ENCODE measurements at regions not wholly inside any gene's neighbourhood (a gene's known extent, or its start where the extent isn't known, plus 50 kb on each side); places are given as distances from the start of the nearest gene placed in this dataset.

DNA sequence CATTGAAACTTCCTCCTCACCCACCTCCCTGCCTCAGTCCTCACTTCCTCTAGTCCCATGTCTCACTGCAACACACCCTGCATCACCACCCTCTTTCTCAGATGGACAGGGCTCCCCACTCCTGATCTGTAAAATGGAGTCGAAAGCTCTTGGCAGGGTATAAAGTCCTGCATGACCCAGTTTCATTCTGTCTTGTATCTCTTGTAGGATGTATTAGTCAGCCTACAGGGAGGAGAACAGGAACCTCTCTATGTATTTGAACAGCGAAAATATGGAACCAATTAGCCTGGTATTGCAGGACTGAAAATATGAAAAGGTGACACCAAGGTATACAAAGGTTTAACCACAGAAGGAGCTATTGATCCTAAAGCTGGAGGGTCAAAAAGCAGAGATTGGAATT is 156.9 kb upstream of the SNX19 start:
- no peaks in the 10 kb centered on the region for H4K20me1 ChIP-seq (ENCODE audit: insufficient read depth, poor library complexity, severe bottlenecking)
- WGBS (ENCODE audit: low lambda C conversion rate, missing lambda C conversion rate): 82% methylated on average over 2 of the region's 2 CpGs
- no peaks in the 10 kb centered on the region for H3K9me3 ChIP-seq (ENCODE audit: low read depth)
- no peaks in the 10 kb centered on the region for H3K9me2 ChIP-seq (replicated peaks; ENCODE audit: insufficient read depth)
- H3K36me3 ChIP-seq (replicated peaks; ENCODE audit: insufficient read depth, low read depth): no peaks in the 10 kb centered on the region
- H2AFZ ChIP-seq: no peak overlapping the region
- H3K4me2 ChIP-seq: no peak overlapping the region
- no peaks in the 10 kb centered on the region for H3K4me1 ChIP-seq (ENCODE audit: insufficient read depth)
- peaks cover 4% of the 10 kb centered on the region for H3K27me3 ChIP-seq
- no peak for DNase-seq (ENCODE audit: low spot score)
- no peak overlapping the region for H3K4me3 ChIP-seq
- TF ChIP-seq EZH2phosphoT487 (IDR thresholded peaks at IDR 0.05; ENCODE audit: low read depth, severe bottlenecking, unreplicated experiment) (no peak), EZH2 (IDR thresholded peaks at IDR 0.05; ENCODE audit: borderline replicate concordance) (no peak)
- TF ChIP-seq, protein P1, sequence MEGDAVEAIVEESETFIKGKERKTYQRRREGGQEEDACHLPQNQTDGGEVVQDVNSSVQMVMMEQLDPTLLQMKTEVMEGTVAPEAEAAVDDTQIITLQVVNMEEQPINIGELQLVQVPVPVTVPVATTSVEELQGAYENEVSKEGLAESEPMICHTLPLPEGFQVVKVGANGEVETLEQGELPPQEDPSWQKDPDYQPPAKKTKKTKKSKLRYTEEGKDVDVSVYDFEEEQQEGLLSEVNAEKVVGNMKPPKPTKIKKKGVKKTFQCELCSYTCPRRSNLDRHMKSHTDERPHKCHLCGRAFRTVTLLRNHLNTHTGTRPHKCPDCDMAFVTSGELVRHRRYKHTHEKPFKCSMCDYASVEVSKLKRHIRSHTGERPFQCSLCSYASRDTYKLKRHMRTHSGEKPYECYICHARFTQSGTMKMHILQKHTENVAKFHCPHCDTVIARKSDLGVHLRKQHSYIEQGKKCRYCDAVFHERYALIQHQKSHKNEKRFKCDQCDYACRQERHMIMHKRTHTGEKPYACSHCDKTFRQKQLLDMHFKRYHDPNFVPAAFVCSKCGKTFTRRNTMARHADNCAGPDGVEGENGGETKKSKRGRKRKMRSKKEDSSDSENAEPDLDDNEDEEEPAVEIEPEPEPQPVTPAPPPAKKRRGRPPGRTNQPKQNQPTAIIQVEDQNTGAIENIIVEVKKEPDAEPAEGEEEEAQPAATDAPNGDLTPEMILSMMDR (IDR thresholded peaks at IDR 0.05; ENCODE audit: poor library complexity): no peak
- H3K79me2 ChIP-seq: no peaks in the 10 kb centered on the region
- H3K27ac ChIP-seq: no peak overlapping the region

DNA sequence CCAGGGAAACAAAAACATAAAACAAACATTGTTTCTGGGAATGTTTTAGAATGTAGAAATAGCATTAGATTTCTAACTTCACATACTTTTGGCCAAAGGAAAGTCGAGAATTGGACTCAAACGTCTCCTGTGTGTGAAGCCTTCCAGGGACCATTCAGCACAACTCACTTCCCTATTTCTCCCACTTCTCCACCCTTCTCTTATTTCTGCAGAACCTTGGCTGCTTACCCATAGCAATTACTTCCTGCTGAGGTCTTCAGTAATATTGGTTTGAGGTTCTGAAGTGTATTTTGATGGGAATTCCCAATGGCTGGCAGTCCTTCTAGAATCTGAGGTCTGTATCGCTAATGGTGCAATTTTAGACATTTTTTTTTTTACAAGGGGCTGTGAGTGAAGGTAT is 158.3 kb upstream of the SNX19 start:
- H3K4me1 ChIP-seq (ENCODE audit: insufficient read depth): no peaks in the 10 kb centered on the region
- H2AFZ ChIP-seq: no peak overlapping the region
- 80% methylated on average over 3 of the region's 3 CpGs for WGBS (ENCODE audit: low lambda C conversion rate, missing lambda C conversion rate)
- no peaks in the 10 kb centered on the region for H3K79me2 ChIP-seq
- TF ChIP-seq, protein P1 (IDR thresholded peaks at IDR 0.05; ENCODE audit: poor library complexity): no peak
- TF ChIP-seq EZH2 (IDR thresholded peaks at IDR 0.05; ENCODE audit: borderline replicate concordance): no peak
- TF ChIP-seq EZH2phosphoT487 (IDR thresholded peaks at IDR 0.05; ENCODE audit: low read depth, severe bottlenecking, unreplicated experiment): no peak
- H3K4me3 ChIP-seq: no peak overlapping the region
- no peak overlapping the region for H3K4me2 ChIP-seq
- no peak overlapping the region for H3K27ac ChIP-seq
- H3K9me2 ChIP-seq (replicated peaks; ENCODE audit: insufficient read depth): no peaks in the 10 kb centered on the region
- no peaks in the 10 kb centered on the region for H4K20me1 ChIP-seq (ENCODE audit: insufficient read depth, poor library complexity, severe bottlenecking)
- H3K36me3 ChIP-seq (replicated peaks; ENCODE audit: insufficient read depth, low read depth): no peaks in the 10 kb centered on the region
- DNase-seq (ENCODE audit: low spot score): no peak
- no peaks in the 10 kb centered on the region for H3K9me3 ChIP-seq (ENCODE audit: low read depth)
- H3K27me3 ChIP-seq: peaks cover 4% of the 10 kb centered on the region

DNA sequence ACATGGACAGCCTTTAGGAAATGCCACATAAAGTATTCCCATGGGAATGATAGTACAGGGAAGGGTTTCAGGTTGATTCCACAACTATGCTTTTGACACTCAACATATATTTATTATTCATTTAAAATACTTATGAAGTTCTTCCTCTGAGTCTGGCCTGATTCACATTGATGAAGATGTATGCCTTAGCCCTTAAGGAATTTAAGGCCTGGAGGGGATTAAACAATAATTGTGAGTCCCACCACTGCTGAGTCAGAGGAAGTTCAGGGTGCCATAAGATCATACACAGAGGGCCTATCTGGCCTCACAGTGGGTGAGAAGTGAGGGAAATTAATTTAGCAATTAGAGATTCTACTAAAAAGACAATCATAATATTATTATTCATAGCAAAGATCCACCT is 161.1 kb upstream of the SNX19 start:
- Histone ChIP-seq H3K4me3 (no peak overlapping the region), H3K27ac (no peak overlapping the region), H3K36me3 (replicated peaks; ENCODE audit: insufficient read depth, low read depth) (no peaks in the 10 kb centered on the region), H3K4me2 (no peak overlapping the region), H3K9me2 (replicated peaks; ENCODE audit: insufficient read depth) (no peaks in the 10 kb centered on the region), H2AFZ (no peak overlapping the region), H3K9me3 (ENCODE audit: low read depth) (no peaks in the 10 kb centered on the region), H3K4me1 (ENCODE audit: insufficient read depth) (no peaks in the 10 kb centered on the region), H4K20me1 (ENCODE audit: insufficient read depth, poor library complexity, severe bottlenecking) (no peaks in the 10 kb centered on the region), H3K27me3 (peaks cover 4% of the 10 kb centered on the region), H3K79me2 (no peaks in the 10 kb centered on the region)
- no peak for DNase-seq (ENCODE audit: low spot score)
- TF ChIP-seq, protein P1 (IDR thresholded peaks at IDR 0.05; ENCODE audit: poor library complexity): no peak
- TF ChIP-seq EZH2phosphoT487 (IDR thresholded peaks at IDR 0.05; ENCODE audit: low read depth, severe bottlenecking, unreplicated experiment) (no peak), EZH2 (IDR thresholded peaks at IDR 0.05; ENCODE audit: borderline replicate concordance) (no peak)

DNA sequence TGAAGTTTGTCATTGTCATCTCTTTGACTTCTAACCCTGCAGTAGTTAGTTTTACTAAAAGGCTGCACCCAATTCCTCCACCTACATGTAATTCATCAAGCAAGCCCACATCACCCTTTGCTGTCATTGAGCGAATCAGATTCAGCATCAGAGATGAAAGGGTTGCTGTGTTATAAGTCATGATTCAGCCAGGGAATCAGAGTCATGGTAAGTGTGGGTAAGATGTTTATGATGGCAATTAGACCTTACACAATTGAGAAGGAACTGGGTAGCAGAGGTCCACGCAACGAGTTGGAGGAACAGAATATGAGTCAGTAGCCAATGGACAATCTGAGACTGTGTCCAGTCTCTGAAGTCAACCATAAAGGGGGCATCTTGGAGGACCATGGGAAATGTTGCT is 162.8 kb upstream of the SNX19 start:
- no peaks in the 10 kb centered on the region for H3K79me2 ChIP-seq
- no peaks in the 10 kb centered on the region for H3K9me2 ChIP-seq (replicated peaks; ENCODE audit: insufficient read depth)
- peaks cover 4% of the 10 kb centered on the region for H3K27me3 ChIP-seq
- 85% methylated on average over 3 of the region's 3 CpGs for WGBS (ENCODE audit: low lambda C conversion rate, missing lambda C conversion rate)
- H4K20me1 ChIP-seq (ENCODE audit: insufficient read depth, poor library complexity, severe bottlenecking): no peaks in the 10 kb centered on the region
- no peaks in the 10 kb centered on the region for H3K9me3 ChIP-seq (ENCODE audit: low read depth)
- no peaks in the 10 kb centered on the region for H3K4me1 ChIP-seq (ENCODE audit: insufficient read depth)
- no peaks in the 10 kb centered on the region for H3K36me3 ChIP-seq (replicated peaks; ENCODE audit: insufficient read depth, low read depth)
- no peak for DNase-seq (ENCODE audit: low spot score)
- no peak overlapping the region for H3K4me3 ChIP-seq
- H3K4me2 ChIP-seq: no peak overlapping the region
- no peak overlapping the region for H3K27ac ChIP-seq
- no peak overlapping the region for H2AFZ ChIP-seq
- TF ChIP-seq EZH2 (IDR thresholded peaks at IDR 0.05; ENCODE audit: borderline replicate concordance): no peak
- TF ChIP-seq, protein P1 (IDR thresholded peaks at IDR 0.05; ENCODE audit: poor library complexity): no peak

Data from hepatocyte (in vitro differentiated cells).